ENCODE measurements at regions not wholly inside any gene's neighbourhood (a gene's known extent, or its start where the extent isn't known, plus 50 kb on each side); places are given as distances from the start of the nearest gene placed in this dataset.
"Not testable (repeated sequence)": the region's sequence is repeated elsewhere in the genome, so short reads cannot be mapped to it uniquely, and the experiment has no call there.

DNA sequence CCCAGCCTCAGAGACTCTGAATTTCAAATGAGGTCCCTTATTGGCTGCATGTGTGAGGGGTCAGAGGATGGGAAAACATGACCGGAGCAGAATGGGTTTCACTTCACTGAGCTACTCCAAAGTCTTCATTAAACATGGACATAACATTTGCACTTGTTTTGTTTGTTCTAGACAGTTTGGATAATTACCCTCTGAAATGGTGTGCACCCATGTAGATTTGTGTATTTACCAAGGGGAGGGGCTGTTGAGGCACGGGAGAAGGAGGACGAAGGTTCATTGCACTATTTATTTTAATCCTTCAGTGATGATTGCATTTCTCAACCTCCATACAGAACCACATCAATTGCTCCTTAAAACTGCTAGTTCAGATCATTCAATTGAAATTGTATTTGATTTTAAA lies 364.2 kb downstream of the TFAP2B start:
- H3K27ac Mint-ChIP-seq, result no peak overlapping the region
- no peak overlapping the region for H3K4me3 Mint-ChIP-seq
- no peaks in the 10 kb centered on the region for H3K27me3 ChIP-seq
- no peak overlapping the region for H3K4me3 ChIP-seq
- TF ChIP-seq EZH2phosphoT487 (IDR thresholded peaks at IDR 0.05) (no peak), EZH2 (IDR thresholded peaks at IDR 0.05) (no peak)
- TF ChIP-seq, protein P1, sequence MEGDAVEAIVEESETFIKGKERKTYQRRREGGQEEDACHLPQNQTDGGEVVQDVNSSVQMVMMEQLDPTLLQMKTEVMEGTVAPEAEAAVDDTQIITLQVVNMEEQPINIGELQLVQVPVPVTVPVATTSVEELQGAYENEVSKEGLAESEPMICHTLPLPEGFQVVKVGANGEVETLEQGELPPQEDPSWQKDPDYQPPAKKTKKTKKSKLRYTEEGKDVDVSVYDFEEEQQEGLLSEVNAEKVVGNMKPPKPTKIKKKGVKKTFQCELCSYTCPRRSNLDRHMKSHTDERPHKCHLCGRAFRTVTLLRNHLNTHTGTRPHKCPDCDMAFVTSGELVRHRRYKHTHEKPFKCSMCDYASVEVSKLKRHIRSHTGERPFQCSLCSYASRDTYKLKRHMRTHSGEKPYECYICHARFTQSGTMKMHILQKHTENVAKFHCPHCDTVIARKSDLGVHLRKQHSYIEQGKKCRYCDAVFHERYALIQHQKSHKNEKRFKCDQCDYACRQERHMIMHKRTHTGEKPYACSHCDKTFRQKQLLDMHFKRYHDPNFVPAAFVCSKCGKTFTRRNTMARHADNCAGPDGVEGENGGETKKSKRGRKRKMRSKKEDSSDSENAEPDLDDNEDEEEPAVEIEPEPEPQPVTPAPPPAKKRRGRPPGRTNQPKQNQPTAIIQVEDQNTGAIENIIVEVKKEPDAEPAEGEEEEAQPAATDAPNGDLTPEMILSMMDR (IDR thresholded peaks at IDR 0.05), result no peak
- peaks cover 4% of the 10 kb centered on the region for H3K4me1 Mint-ChIP-seq
- no peaks in the 10 kb centered on the region for H3K27me3 Mint-ChIP-seq (ENCODE audit: insufficient read depth, low read depth)
- H3K9me3 ChIP-seq (ENCODE audit: low read depth), result no peaks in the 10 kb centered on the region
- no peaks in the 10 kb centered on the region for H3K36me3 Mint-ChIP-seq
- no peak overlapping the region for H3K27ac ChIP-seq
- no peaks in the 10 kb centered on the region for H3F3A ChIP-seq (ENCODE audit: low read depth)
- DNase-seq (ENCODE audit: low spot score), result no peak
- H3K79me2 ChIP-seq (ENCODE audit: low read depth), result no peaks in the 10 kb centered on the region
- no peaks in the 10 kb centered on the region for H3K4me1 ChIP-seq
- no peak overlapping the region for H2AFZ ChIP-seq (replicated peaks)
- no peaks in the 10 kb centered on the region for H3K36me3 ChIP-seq
- H3K9ac ChIP-seq, result no peak overlapping the region
- no peaks in the 10 kb centered on the region for H4K20me1 ChIP-seq (ENCODE audit: low read depth)
- no peaks in the 10 kb centered on the region for H3K9me3 Mint-ChIP-seq
- no peak overlapping the region for H3K4me2 ChIP-seq

DNA sequence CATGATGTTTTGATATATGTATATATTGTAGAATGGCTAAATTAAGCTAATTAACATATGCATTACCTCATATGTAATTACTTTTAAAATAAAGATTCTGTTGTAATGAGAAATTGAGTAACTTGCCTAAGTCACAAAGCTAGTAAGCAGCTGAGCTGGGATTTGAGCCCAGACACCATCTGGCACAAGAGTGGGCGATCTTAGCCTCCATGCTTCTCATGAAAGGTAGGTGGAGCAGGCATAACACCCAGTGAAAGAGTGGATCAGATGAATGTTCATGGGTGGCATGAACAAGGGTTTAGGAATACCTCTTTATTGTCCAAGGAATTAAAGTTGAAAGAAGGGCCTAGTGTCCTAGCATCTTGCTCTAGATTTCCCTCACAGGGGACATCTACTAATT lies 365.4 kb downstream of the TFAP2B start:
- Histone ChIP-seq H2AFZ (replicated peaks) (no peak overlapping the region), H3K79me2 (ENCODE audit: low read depth) (no peaks in the 10 kb centered on the region), H3F3A (ENCODE audit: low read depth) (no peaks in the 10 kb centered on the region), H3K4me1 (no peaks in the 10 kb centered on the region), H3K9me3 (ENCODE audit: low read depth) (no peaks in the 10 kb centered on the region), H3K9ac (no peak overlapping the region), H3K4me3 (no peak overlapping the region), H3K36me3 (no peaks in the 10 kb centered on the region), H3K27ac (no peak overlapping the region), H4K20me1 (ENCODE audit: low read depth) (no peaks in the 10 kb centered on the region), H3K4me2 (no peak overlapping the region), H3K27me3 (no peaks in the 10 kb centered on the region)
- DNase-seq (ENCODE audit: low spot score), result no peak
- Mint-ChIP-seq H3K27ac (no peak overlapping the region), H3K36me3 (no peaks in the 10 kb centered on the region), H3K4me1 (peaks cover 4% of the 10 kb centered on the region), H3K27me3 (ENCODE audit: insufficient read depth, low read depth) (no peaks in the 10 kb centered on the region), H3K9me3 (peaks cover 2% of the 10 kb centered on the region), H3K4me3 (no peak overlapping the region)
- TF ChIP-seq EZH2phosphoT487 (IDR thresholded peaks at IDR 0.05) (no peak), EZH2 (IDR thresholded peaks at IDR 0.05) (no peak)

DNA sequence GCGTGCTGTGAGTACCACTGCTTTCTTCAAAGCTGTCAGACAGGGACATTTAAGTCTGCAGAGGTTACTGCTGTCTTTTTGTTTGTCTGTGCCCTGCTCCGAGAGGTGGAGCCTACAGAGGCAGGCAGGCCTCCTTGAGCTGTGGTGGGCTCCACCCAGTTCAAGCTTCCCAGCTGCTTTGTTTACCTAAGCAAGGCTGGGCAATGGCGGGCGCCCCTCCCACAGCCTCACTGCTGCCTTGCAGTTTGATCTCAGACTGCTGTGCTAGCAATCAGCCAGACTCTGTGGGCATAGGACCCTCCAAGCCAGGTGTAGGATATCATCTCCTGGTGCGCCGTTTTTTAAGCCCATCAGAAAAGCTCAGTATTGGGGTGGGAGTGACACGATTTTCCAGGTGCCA lies 374.5 kb downstream of the TFAP2B start:
- not testable (repeated sequence) for H3K36me3 Mint-ChIP-seq; H3K4me3 ChIP-seq; H3K4me1 ChIP-seq; H2AFZ ChIP-seq (replicated peaks); H3K36me3 ChIP-seq; H3F3A ChIP-seq (ENCODE audit: low read depth); H3K4me3 Mint-ChIP-seq; H3K27ac Mint-ChIP-seq; H3K27ac ChIP-seq; H3K9me3 Mint-ChIP-seq; H4K20me1 ChIP-seq (ENCODE audit: low read depth); DNase-seq (ENCODE audit: low spot score); H3K9me3 ChIP-seq (ENCODE audit: low read depth); H3K9ac ChIP-seq; H3K79me2 ChIP-seq (ENCODE audit: low read depth); H3K27me3 Mint-ChIP-seq (ENCODE audit: insufficient read depth, low read depth); H3K4me1 Mint-ChIP-seq; H3K4me2 ChIP-seq; H3K27me3 ChIP-seq

DNA sequence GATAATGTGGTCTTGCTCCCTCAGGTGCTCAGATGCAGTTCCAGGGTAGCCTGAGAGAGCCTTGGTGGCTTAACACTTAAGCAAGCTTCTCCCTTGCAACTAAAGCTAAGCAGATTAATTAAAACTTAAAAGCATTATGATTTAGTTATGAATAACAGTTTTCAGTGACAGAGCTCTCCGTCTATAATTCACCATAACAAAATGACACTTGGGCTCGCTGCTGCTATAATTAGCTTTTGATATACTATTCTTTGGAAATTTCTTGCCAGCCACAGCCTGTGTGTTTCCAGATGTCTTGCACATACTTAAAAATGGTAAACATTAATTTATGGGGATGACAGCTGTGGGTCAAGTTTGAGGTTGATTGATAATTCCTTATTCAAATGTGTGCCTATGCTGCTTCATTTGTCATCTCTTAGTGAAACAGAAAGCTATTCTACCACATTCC lies 380.5 kb downstream of the TFAP2B start:
- no peak overlapping the region for H3K27ac Mint-ChIP-seq
- no peaks in the 10 kb centered on the region for H3K36me3 Mint-ChIP-seq
- H3K9me3 Mint-ChIP-seq, result no peaks in the 10 kb centered on the region
- Histone ChIP-seq H3K27ac (no peak overlapping the region), H3K79me2 (ENCODE audit: low read depth) (no peaks in the 10 kb centered on the region), H3K9me3 (ENCODE audit: low read depth) (no peaks in the 10 kb centered on the region), H3K9ac (no peak overlapping the region), H3K4me1 (no peaks in the 10 kb centered on the region), H3K4me3 (no peak overlapping the region), H4K20me1 (ENCODE audit: low read depth) (no peaks in the 10 kb centered on the region), H3K4me2 (no peak overlapping the region), H3K27me3 (no peaks in the 10 kb centered on the region), H2AFZ (replicated peaks) (no peak overlapping the region), H3K36me3 (no peaks in the 10 kb centered on the region), H3F3A (ENCODE audit: low read depth) (peaks cover 8% of the 10 kb centered on the region)
- no peaks in the 10 kb centered on the region for H3K27me3 Mint-ChIP-seq (ENCODE audit: insufficient read depth, low read depth)
- TF ChIP-seq, protein P1 (IDR thresholded peaks at IDR 0.05), result no peak
- no peak for TF ChIP-seq EZH2 (IDR thresholded peaks at IDR 0.05)
- TF ChIP-seq EZH2phosphoT487 (IDR thresholded peaks at IDR 0.05), result no peak
- no peak overlapping the region for H3K4me3 Mint-ChIP-seq
- DNase-seq (ENCODE audit: low spot score), result no peak
- H3K4me1 Mint-ChIP-seq, result no peaks in the 10 kb centered on the region
